SK-N-SH treated with all-trans-retinoic acid at 6 μM for 48 hours (cell line): ENCODE measurements at regions not wholly inside any gene's neighbourhood (a gene's known extent, or its start where the extent isn't known, plus 50 kb on each side); places are given as distances from the start of the nearest gene placed in this dataset.

Experiments
- ATAC-seq: fragments of 200-7000 bp; cut with Tn5 transposase; 3 replicates; pipeline ENCODE4 v1.9.1; 2020; ENCODE audit warnings: mild to moderate bottlenecking, moderate library complexity
- ARNTL ChIP-seq: fragments of 450-650 bp; formaldehyde crosslinking; IDR thresholded peaks from 2 replicates; pipeline ENCODE4 v1.5.0; 2020; ENCODE audit warnings: low read depth, mild to moderate bottlenecking, moderate library complexity, borderline replicate concordance
- BACH2 ChIP-seq: fragments of 250-450 bp; sonication (Bioruptor Pico); IDR thresholded peaks from 2 replicates; pipeline ENCODE4 v1.9.0; 2021; ENCODE audit warnings: mild to moderate bottlenecking, borderline replicate concordance
- CSDC2 ChIP-seq: fragments of 250-450 bp; sonication (Bioruptor Pico); IDR thresholded peaks from 2 replicates; pipeline ENCODE4 v1.5.0; 2020; ENCODE audit warnings: mild to moderate bottlenecking, moderate library complexity
- ESRRG ChIP-seq: fragments of 250-450 bp; sonication (Bioruptor Pico); IDR thresholded peaks from 2 replicates; pipeline ENCODE4 v1.6.1; 2021; ENCODE audit warnings: mild to moderate bottlenecking
- GLIS3 ChIP-seq: fragments of 250-450 bp; sonication (Bioruptor Pico); IDR thresholded peaks from 2 replicates; pipeline ENCODE4 v1.5.0; 2020; ENCODE audit warnings: mild to moderate bottlenecking, moderate library complexity
- ISL1 ChIP-seq: fragments of 250-450 bp; sonication (Bioruptor Pico); IDR thresholded peaks from 2 replicates; pipeline ENCODE4 v2.1.2; 2022; ENCODE audit warnings: mild to moderate bottlenecking, moderate library complexity
- OSR1 ChIP-seq: fragments of 250-450 bp; sonication (Bioruptor Pico); IDR thresholded peaks from 2 replicates; pipeline ENCODE4 v1.8.0; 2022; ENCODE audit warnings: moderate library complexity, mild to moderate bottlenecking, inconsistent platforms
- PPARA ChIP-seq: fragments of 250-450 bp; sonication (Bioruptor Pico); IDR thresholded peaks from 2 replicates; pipeline ENCODE4 v1.5.0; 2020; ENCODE audit warnings: mild to moderate bottlenecking, borderline replicate concordance
- SNAI2 ChIP-seq: fragments of 250-450 bp; sonication (Bioruptor Pico); IDR thresholded peaks from 2 replicates; pipeline ENCODE4 v1.5.0; 2020; ENCODE audit warnings: mild to moderate bottlenecking, moderate library complexity
- TCF4 ChIP-seq: fragments of 250-450 bp; sonication (Bioruptor Pico); IDR thresholded peaks from 2 replicates; pipeline ENCODE4 v1.8.0; 2021; ENCODE audit warnings: mild to moderate bottlenecking, moderate library complexity, borderline replicate concordance
- TOX ChIP-seq: fragments of 250-450 bp; sonication (Bioruptor Pico); IDR thresholded peaks from 2 replicates; pipeline ENCODE4 v1.8.0; 2021; ENCODE audit warnings: mild to moderate bottlenecking, moderate library complexity, borderline replicate concordance
- ZC3H10 ChIP-seq: fragments of 250-450 bp; sonication (Bioruptor Pico); IDR thresholded peaks from 2 replicates; pipeline ENCODE4 v1.5.1; 2021; ENCODE audit warnings: mild to moderate bottlenecking, moderate library complexity
- ZFP3 ChIP-seq: fragments of 250-450 bp; sonication (Bioruptor Pico); IDR thresholded peaks from 2 replicates; pipeline ENCODE4 v1.5.0; 2020; ENCODE audit warnings: mild to moderate bottlenecking, moderate library complexity
- ZFP30 ChIP-seq: fragments of 450-650 bp; formaldehyde crosslinking; IDR thresholded peaks from 2 replicates; pipeline ENCODE4 v1.5.0; 2022; ENCODE audit warnings: mild to moderate bottlenecking, moderate library complexity
- ZNF565 ChIP-seq: fragments of 450-650 bp; formaldehyde crosslinking; conservative IDR thresholded peaks from 2 replicates; pipeline ENCODE4 v1.5.0; 2020; ENCODE audit warnings: low read depth, mild to moderate bottlenecking, moderate library complexity
- ZNF70 ChIP-seq: fragments of 450-650 bp; formaldehyde crosslinking; IDR thresholded peaks from 2 replicates; pipeline ENCODE4 v1.5.0; 2020; ENCODE audit warnings: mild to moderate bottlenecking, moderate library complexity
- ZNF8 ChIP-seq: fragments of 450-650 bp; formaldehyde crosslinking; IDR thresholded peaks from 2 replicates; pipeline ENCODE4 v1.5.0; 2020; ENCODE audit warnings: mild to moderate bottlenecking, moderate library complexity
- TF ChIP-seq, protein P1 (sequence below): fragments of 250-450 bp; sonication (Bioruptor Pico); IDR thresholded peaks from 2 replicates; pipeline ENCODE4 v1.8.0; 2021; ENCODE audit warnings: low read depth, mild to moderate bottlenecking, moderate library complexity, borderline replicate concordance
- TF ChIP-seq, protein P2 (sequence below): fragments of 250-450 bp; sonication (Bioruptor Pico); IDR thresholded peaks from 2 replicates; pipeline ENCODE4 v1.5.0; 2020; ENCODE audit warnings: mild to moderate bottlenecking, moderate library complexity
- TF ChIP-seq, protein P3 (sequence below): fragments of 250-450 bp; sonication (Bioruptor Pico); IDR thresholded peaks from 2 replicates; pipeline ENCODE4 v1.8.0; 2020; ENCODE audit warnings: mild to moderate bottlenecking, moderate library complexity, borderline replicate concordance
- TF ChIP-seq, protein P4 (sequence below): fragments of 250-450 bp; sonication (Bioruptor Pico); IDR thresholded peaks from 2 replicates; pipeline ENCODE4 v1.5.1; 2021; ENCODE audit warnings: mild to moderate bottlenecking, moderate library complexity

DNA sequence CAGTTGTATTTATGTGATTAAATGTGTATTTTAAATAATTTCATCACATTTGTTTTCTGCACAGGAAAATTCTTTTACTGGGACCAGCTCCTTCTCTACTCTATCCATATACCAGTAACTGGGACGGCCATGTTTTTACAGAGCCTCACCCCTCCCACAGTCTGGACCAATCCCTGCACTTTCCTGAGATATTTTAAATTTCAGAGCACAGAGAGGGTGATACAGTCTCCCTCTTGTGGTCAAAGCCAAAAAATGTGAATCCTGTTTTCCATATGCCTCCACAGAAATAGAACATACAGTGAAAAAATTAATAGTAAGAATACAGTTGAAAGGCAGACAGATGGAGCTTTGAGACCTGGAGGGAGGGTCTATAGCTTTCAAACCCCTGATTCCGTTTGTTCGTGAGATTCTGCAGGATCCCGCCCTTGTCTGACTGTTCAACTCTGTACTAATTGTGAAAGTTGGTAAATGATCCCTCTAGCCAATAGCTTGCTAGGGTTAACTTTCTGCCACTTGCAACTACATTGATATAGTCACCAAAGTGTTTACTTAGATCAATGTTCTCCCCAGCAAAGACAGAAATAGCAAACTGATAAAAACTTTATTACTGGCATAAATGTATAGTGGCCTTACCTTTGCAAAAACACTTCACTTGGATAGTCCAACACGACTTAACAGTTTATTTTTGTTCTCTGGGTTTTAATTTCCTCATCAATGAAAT, 172.2 kb downstream of the PPARGC1A start:
- ATAC-seq = no peak; the same call in 2 of the 3 replicates
- TF ChIP-seq ZFP30 = no peak
- no peak for TF ChIP-seq ZC3H10 (CRISPR knock-in tag)
- TF ChIP-seq, protein P1, sequence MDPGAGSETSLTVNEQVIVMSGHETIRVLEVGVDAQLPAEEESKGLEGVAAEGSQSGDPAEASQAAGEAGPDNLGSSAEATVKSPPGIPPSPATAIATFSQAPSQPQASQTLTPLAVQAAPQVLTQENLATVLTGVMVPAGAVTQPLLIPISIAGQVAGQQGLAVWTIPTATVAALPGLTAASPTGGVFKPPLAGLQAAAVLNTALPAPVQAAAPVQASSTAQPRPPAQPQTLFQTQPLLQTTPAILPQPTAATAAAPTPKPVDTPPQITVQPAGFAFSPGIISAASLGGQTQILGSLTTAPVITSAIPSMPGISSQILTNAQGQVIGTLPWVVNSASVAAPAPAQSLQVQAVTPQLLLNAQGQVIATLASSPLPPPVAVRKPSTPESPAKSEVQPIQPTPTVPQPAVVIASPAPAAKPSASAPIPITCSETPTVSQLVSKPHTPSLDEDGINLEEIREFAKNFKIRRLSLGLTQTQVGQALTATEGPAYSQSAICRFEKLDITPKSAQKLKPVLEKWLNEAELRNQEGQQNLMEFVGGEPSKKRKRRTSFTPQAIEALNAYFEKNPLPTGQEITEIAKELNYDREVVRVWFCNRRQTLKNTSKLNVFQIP (CRISPR knock-in tag) = no peak
- TF ChIP-seq, protein P2, sequence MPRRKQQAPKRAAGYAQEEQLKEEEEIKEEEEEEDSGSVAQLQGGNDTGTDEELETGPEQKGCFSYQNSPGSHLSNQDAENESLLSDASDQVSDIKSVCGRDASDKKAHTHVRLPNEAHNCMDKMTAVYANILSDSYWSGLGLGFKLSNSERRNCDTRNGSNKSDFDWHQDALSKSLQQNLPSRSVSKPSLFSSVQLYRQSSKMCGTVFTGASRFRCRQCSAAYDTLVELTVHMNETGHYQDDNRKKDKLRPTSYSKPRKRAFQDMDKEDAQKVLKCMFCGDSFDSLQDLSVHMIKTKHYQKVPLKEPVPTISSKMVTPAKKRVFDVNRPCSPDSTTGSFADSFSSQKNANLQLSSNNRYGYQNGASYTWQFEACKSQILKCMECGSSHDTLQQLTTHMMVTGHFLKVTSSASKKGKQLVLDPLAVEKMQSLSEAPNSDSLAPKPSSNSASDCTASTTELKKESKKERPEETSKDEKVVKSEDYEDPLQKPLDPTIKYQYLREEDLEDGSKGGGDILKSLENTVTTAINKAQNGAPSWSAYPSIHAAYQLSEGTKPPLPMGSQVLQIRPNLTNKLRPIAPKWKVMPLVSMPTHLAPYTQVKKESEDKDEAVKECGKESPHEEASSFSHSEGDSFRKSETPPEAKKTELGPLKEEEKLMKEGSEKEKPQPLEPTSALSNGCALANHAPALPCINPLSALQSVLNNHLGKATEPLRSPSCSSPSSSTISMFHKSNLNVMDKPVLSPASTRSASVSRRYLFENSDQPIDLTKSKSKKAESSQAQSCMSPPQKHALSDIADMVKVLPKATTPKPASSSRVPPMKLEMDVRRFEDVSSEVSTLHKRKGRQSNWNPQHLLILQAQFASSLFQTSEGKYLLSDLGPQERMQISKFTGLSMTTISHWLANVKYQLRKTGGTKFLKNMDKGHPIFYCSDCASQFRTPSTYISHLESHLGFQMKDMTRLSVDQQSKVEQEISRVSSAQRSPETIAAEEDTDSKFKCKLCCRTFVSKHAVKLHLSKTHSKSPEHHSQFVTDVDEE (CRISPR knock-in tag) = no peak
- no peak for TF ChIP-seq ZNF8
- TF ChIP-seq ZNF565 (CRISPR knock-in tag) = no peak
- no peak for TF ChIP-seq PPARA (CRISPR knock-in tag)
- TF ChIP-seq, protein P3, sequence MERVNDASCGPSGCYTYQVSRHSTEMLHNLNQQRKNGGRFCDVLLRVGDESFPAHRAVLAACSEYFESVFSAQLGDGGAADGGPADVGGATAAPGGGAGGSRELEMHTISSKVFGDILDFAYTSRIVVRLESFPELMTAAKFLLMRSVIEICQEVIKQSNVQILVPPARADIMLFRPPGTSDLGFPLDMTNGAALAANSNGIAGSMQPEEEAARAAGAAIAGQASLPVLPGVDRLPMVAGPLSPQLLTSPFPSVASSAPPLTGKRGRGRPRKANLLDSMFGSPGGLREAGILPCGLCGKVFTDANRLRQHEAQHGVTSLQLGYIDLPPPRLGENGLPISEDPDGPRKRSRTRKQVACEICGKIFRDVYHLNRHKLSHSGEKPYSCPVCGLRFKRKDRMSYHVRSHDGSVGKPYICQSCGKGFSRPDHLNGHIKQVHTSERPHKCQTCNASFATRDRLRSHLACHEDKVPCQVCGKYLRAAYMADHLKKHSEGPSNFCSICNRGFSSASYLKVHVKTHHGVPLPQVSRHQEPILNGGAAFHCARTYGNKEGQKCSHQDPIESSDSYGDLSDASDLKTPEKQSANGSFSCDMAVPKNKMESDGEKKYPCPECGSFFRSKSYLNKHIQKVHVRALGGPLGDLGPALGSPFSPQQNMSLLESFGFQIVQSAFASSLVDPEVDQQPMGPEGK (CRISPR knock-in tag) = no peak
- no peak for TF ChIP-seq GLIS3
- no peak for TF ChIP-seq TOX (CRISPR knock-in tag)
- no peak for TF ChIP-seq CSDC2
- TF ChIP-seq ARNTL = no peak
- TF ChIP-seq ESRRG (CRISPR knock-in tag) = no peak
- no peak for TF ChIP-seq OSR1 (CRISPR knock-in tag)
- no peak for TF ChIP-seq SNAI2
- TF ChIP-seq ZNF70 (CRISPR knock-in tag) = no peak
- TF ChIP-seq BACH2 (CRISPR knock-in tag) = no peak
- TF ChIP-seq, protein P4, sequence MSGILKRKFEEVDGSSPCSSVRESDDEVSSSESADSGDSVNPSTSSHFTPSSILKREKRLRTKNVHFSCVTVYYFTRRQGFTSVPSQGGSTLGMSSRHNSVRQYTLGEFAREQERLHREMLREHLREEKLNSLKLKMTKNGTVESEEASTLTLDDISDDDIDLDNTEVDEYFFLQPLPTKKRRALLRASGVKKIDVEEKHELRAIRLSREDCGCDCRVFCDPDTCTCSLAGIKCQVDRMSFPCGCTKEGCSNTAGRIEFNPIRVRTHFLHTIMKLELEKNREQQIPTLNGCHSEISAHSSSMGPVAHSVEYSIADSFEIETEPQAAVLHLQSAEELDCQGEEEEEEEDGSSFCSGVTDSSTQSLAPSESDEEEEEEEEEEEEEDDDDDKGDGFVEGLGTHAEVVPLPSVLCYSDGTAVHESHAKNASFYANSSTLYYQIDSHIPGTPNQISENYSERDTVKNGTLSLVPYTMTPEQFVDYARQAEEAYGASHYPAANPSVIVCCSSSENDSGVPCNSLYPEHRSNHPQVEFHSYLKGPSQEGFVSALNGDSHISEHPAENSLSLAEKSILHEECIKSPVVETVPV = no peak
- no peak for TF ChIP-seq ZFP3 (CRISPR knock-in tag)
- TF ChIP-seq, all 23 proteins: peak for 0

DNA sequence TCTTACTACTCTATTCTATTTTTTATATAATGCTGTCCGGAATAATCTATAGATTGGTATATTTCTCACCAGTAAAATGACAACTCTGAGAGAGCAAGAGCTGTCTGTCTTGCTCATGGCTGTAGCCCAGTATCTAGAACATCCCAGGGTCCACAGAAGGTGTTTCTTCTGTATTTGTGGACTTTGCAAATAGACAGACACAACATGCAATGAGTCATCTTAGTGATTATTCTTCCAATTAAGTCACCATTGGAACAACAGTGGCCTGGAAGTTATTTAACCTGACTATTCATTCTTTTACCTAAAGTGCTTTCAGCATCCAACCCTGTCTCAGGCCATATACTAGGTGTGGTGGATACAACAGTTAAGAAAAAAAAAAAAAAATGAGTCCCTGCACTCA, 179.5 kb downstream of the PPARGC1A start:
- TF ChIP-seq ZNF8 (no peak), ZFP30 (no peak), CSDC2 (no peak), ESRRG (CRISPR knock-in tag) (no peak)
- TF ChIP-seq, all 23 proteins: peak for 0
- ATAC-seq = no peak

DNA sequence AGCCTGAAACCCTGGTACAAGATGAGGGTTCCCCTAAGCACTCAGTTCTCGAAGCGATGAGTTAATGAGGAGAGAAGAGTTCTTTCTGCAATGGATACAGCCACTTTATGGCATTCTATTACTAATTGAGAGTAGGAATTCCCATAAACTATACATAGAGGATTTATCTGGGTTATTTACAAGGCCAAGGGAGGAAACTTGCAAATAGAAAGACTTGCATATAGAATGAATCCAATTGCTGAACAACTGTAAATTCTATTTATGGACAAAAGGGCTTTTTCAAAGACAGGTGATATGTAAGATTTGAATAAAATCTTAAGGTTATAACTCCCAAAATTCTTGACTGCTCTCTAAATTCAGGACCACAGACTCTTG, 182.2 kb downstream of the PPARGC1A start:
- TF ChIP-seq ISL1 (CRISPR knock-in tag) (no peak), ZFP30 (no peak), ZNF8 (no peak), ZNF70 (CRISPR knock-in tag) (no peak), TCF4 (CRISPR knock-in tag) (no peak), OSR1 (CRISPR knock-in tag) (no peak), ZFP3 (CRISPR knock-in tag) (no peak)
- TF ChIP-seq, protein P1 (CRISPR knock-in tag) = no peak
- no peak for ATAC-seq
